HepG2 (cell line): ENCODE measurements at regions not wholly inside any gene's neighbourhood (a gene's known extent, or its start where the extent isn't known, plus 50 kb on each side); places are given as distances from the start of the nearest gene placed in this dataset.

Source experiments
- ATAC-seq: fragments of 200-7000 bp; cut with Tn5 transposase; 3 replicates; pipeline ENCODE4 v1.9.1; 2020; ENCODE audit warnings: mild to moderate bottlenecking, moderate library complexity
- BruUV-seq: library from RNA; stranded (reverse); fragments of 400-500 nt; replicated peaks from 2 replicates; lab custom pipeline; 2021; lab: Mats Ljungman, UMichigan
- CTCF ChIA-PET: fragments of 300-600 bp; formaldehyde crosslinking; extraction: SDS; loops from one replicate; lab custom pipeline; 2021; ENCODE audit warnings: low total read pairs, inconsistent platforms, low intra/inter-chr PET ratio; lab: Yijun Ruan, JAX
- POLR2A ChIA-PET: fragments of 350-600 bp; sonication (Branson Sonifier 250); formaldehyde crosslinking; loops from one replicate; lab custom pipeline; 2020; ENCODE audit warnings: antibody characterized with exemption, inconsistent platforms; lab: Yijun Ruan, JAX
- DNase-seq: peaks from one replicate; pipeline ENCODE4 v3.0.0-alpha.2; 2015; ENCODE audit warnings: low spot score
- FAIRE-seq: peaks from 3 replicates; lab custom pipeline; 2011; peaks lifted over from hg19 to GRCh38; lab: Jason Lieb, UNC
- H2AFZ ChIP-seq: one replicate; pipeline ENCODE4 v1.6.1; 2011; ENCODE audit warnings: low read length, inconsistent platforms
- H3K27ac ChIP-seq: fragments of 300-600 bp; 3 replicates; pipeline ENCODE4 v1.8.0; 2011; ENCODE audit warnings: mixed run types, mild to moderate bottlenecking, mixed read lengths, low read length, inconsistent platforms; ENCODE audit not compliant: insufficient read depth; ENCODE audit errors: extremely low read length
- H3K27me3 ChIP-seq, 2 experiments: fragments of 200-600 bp in 1 of 2; 2 replicates in 1 of 2; 3 replicates in 1 of 2; pipeline versions ENCODE4 v1.6.0 to v1.8.0; 2011; ENCODE audit warnings: low read length in 2 of 2, mild to moderate bottlenecking in 2 of 2, moderate library complexity in 2 of 2, inconsistent platforms in 1 of 2; ENCODE audit not compliant: insufficient read depth in 2 of 2, control insufficient read depth in 1 of 2
- H3K36me3 ChIP-seq, 2 experiments: fragments of 200-600 bp in 1 of 2; replicated peaks in 1 of 2; 2 replicates in 1 of 2; 3 replicates in 1 of 2; pipeline versions ENCODE4 v1.5.1 to v1.8.0; 2011; ENCODE audit warnings: low read length in 2 of 2, inconsistent platforms in 1 of 2; ENCODE audit not compliant: insufficient read depth in 2 of 2, control insufficient read depth in 1 of 2
- H3K4me1 ChIP-seq: 2 replicates; pipeline ENCODE4 v1.5.1; 2012; ENCODE audit warnings: low read length, inconsistent platforms; ENCODE audit not compliant: insufficient read depth
- H3K4me2 ChIP-seq: 2 replicates; pipeline ENCODE4 v1.6.0; 2011; ENCODE audit warnings: low read depth, low read length, inconsistent platforms
- H3K4me3 ChIP-seq, 3 experiments: fragments of 200-600 bp in 1 of 3; sonication (generic), shearing (Covaris generic) in 1 of 3; replicated peaks in 1 of 3; 2 replicates each; pipeline ENCODE4 v1.5.1; 2011 to 2016; ENCODE audit warnings: low read length in 3 of 3, inconsistent platforms in 2 of 3, low read depth in 2 of 3, mild to moderate bottlenecking in 2 of 3, control low read depth in 1 of 3, mixed read lengths in 1 of 3; ENCODE audit not compliant: insufficient read depth in 1 of 3
- H3K79me2 ChIP-seq: one replicate; pipeline ENCODE4 v1.6.1; 2011; ENCODE audit warnings: low read length, inconsistent platforms; ENCODE audit not compliant: insufficient read depth
- H3K9ac ChIP-seq: 2 replicates; pipeline ENCODE4 v1.6.0; 2011; ENCODE audit warnings: mild to moderate bottlenecking, low read depth, low read length, inconsistent platforms; ENCODE audit not compliant: insufficient read depth
- H3K9me3 ChIP-seq: 2 replicates; pipeline ENCODE4 v1.5.1; 2012; ENCODE audit warnings: mild to moderate bottlenecking, low read length
- H4K20me1 ChIP-seq: 2 replicates; pipeline ENCODE4 v1.6.0; 2011; ENCODE audit warnings: inconsistent platforms, mild to moderate bottlenecking, low read length, moderate library complexity; ENCODE audit not compliant: insufficient read depth
- EP300 ChIP-seq, 3 experiments: sonication (generic) in 1 of 3; formaldehyde crosslinking in 1 of 3; IDR thresholded peaks; 2 replicates each; pipeline versions ENCODE4 v1.5.1 to v1.6.1; 2011 to 2020; ENCODE audit warnings: low read depth in 2 of 3, low read length in 2 of 3, borderline replicate concordance in 1 of 3, improper control_type of control experiment in 1 of 3, mild to moderate bottlenecking in 1 of 3, missing genetic modification reagents in 1 of 3, moderate library complexity in 1 of 3
- HMG20A ChIP-seq: IDR thresholded peaks from 2 replicates; pipeline ENCODE4 v1.6.1; 2016; ENCODE audit warnings: borderline replicate concordance
- IRX3 ChIP-seq: sonication (generic); formaldehyde crosslinking; IDR thresholded peaks from 2 replicates; pipeline ENCODE4 v1.8.1; 2023; ENCODE audit warnings: mild to moderate bottlenecking, low read depth, missing genetic modification reagents, borderline replicate concordance
- NAIF1 ChIP-seq: sonication (generic); formaldehyde crosslinking; IDR thresholded peaks from 2 replicates; pipeline ENCODE4 v1.5.0; 2020; ENCODE audit warnings: mild to moderate bottlenecking, missing genetic modification reagents, borderline replicate concordance
- SRSF4 ChIP-seq: fragments of 200-400 bp; formaldehyde crosslinking; IDR thresholded peaks from one replicate; pipeline ENCODE4 v1.6.1; 2018; ENCODE audit warnings: mild to moderate bottlenecking, low read depth, low read length, moderate library complexity; ENCODE audit not compliant: poor library complexity, severe bottlenecking
- USF2 ChIP-seq, 2 experiments: sonication (generic) in 1 of 2; formaldehyde crosslinking in 1 of 2; IDR thresholded peaks; 2 replicates each; pipeline versions ENCODE4 v1.5.1 to v1.6.1; 2011 to 2020; ENCODE audit warnings: borderline replicate concordance in 1 of 2, low read depth in 1 of 2, low read length in 1 of 2, mild to moderate bottlenecking in 1 of 2, missing genetic modification reagents in 1 of 2, moderate library complexity in 1 of 2
- ZBTB1 ChIP-seq: sonication (generic); formaldehyde crosslinking; IDR thresholded peaks from 2 replicates; pipeline ENCODE4 v1.4.0; 2020; ENCODE audit warnings: missing genetic modification reagents, borderline replicate concordance
- ZNF414 ChIP-seq: sonication (generic); formaldehyde crosslinking; IDR thresholded peaks from 2 replicates; pipeline ENCODE4 v1.5.0; 2020; ENCODE audit warnings: missing genetic modification reagents
- WGBS: methylation state at CpG from one replicate; pipeline ENCODE4 v1.1.6; 2017; ENCODE audit warnings: low lambda C conversion rate; 5-methylcytosine and 5-hydroxymethylcytosine counted together
- in situ Hi-C: cut with HindIII; loops from 2 replicates; pipeline ENCODE4 v1.10.0; 2017; ENCODE audit warnings: low pct_unique_long_range_greater_than_20kb; ENCODE audit not compliant: extremely low pct_ligation_motif_present
- intact Hi-C: fragments of 100-400 bp; cut with micrococcal nuclease; formaldehyde crosslinking; loops from one replicate; pipeline ENCODE4 v1.10.0; 2022; ENCODE audit not compliant: unreplicated experiment

GRCh38 chr13:73828811-73829210, 305.4 kb downstream of the KLF12 start (continued):
- TF ChIP-seq USF2 (IDR thresholded peaks at IDR 0.05; ENCODE audit: low read depth, low read length) (no peak), USF2 (CRISPR knock-in tag; IDR thresholded peaks at IDR 0.05; ENCODE audit: borderline replicate concordance) (no peak), IRX3 (CRISPR knock-in tag) (no peak), ZNF414 (no peak), SRSF4 (no peak), ZBTB1 (no peak), HMG20A (CRISPR knock-in tag) (no peak)

- BruUV-seq = no TSS peak
- Histone ChIP-seq H3K79me2 (no peaks in the 10 kb centered on the region), H3K4me2 (no peak overlapping the region), H3K27ac (no peak overlapping the region), H3K36me3 (no peaks in the 10 kb centered on the region), H4K20me1 (no peaks in the 10 kb centered on the region), H3K9me3 (no peaks in the 10 kb centered on the region), H3K4me1 (no peaks in the 10 kb centered on the region), H3K4me3 (no peak overlapping the region), H3K27me3 (no peaks in the 10 kb centered on the region), H3K9ac (no peak overlapping the region), H2AFZ (no peak overlapping the region)
- WGBS = 60% methylated on average over 3 of the region's 3 CpGs
- CTCF ChIA-PET = no interaction called here
- POLR2A ChIA-PET = no interaction called here
- intact Hi-C loops (no loop called here), in situ Hi-C loops (loop anchor here (25.0 kb wide), 1 partner anchor 1385 kb away; no protein-coding TSS in a partner anchor)
- DNase-seq (no peak), ATAC-seq (no peak), FAIRE-seq (no peak)
- no peak for TF ChIP-seq NAIF1 (CRISPR knock-in tag)
- TF ChIP-seq EP300 (IDR thresholded peaks at IDR 0.05; ENCODE audit: low read depth in 2 of 2, low read length in 2 of 2) = no peak
- TF ChIP-seq EP300 (CRISPR knock-in tag; IDR thresholded peaks at IDR 0.05; ENCODE audit: borderline replicate concordance) = no peak
Measured at GRCh38 chr13:73827434-73827833, 306.8 kb downstream of the KLF12 start.
